GM19193 (cell line): ENCODE measurements at regions not wholly inside any gene's neighbourhood (a gene's known extent, or its start where the extent isn't known, plus 50 kb on each side); places are given as distances from the start of the nearest gene placed in this dataset.

ENCODE experiments used
- POLR2A ChIP-seq: IDR thresholded peaks from 4 replicates; pipeline ENCODE4 v1.6.1; 2011; ENCODE audit not compliant: insufficient read depth, insufficient read length; ENCODE audit errors: extremely low read depth

DNA sequence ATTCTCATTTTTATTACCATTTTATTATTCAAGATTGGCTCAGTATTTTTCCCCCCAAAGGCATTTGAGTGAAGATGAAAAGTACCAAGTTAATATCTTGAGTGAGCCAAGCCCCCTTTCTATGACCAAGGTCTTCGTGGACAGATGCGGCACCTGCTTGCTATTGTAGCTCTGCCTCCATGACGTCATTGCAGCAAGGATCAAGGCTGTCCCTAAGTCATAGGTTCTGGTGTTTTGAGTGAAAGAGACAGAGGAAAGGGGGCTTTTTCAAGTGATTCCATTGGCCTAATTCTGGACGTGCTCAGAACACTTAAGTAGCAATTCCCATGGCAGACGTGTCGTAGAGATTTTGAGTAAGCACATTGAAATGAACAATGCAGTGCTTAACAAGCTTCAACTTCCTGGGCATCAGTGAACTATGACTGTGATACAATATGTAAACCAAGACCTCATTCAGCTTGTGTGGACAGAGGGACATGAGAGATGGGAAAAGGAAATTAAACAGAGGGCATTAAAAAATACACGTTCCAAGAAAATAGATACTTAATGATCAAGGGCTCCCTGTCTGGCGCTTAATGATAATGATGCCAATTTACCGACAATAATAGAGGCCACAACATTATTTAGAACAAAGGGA lies 248.7 kb upstream of the NPVF start:
- TF ChIP-seq POLR2A, result no peak

DNA sequence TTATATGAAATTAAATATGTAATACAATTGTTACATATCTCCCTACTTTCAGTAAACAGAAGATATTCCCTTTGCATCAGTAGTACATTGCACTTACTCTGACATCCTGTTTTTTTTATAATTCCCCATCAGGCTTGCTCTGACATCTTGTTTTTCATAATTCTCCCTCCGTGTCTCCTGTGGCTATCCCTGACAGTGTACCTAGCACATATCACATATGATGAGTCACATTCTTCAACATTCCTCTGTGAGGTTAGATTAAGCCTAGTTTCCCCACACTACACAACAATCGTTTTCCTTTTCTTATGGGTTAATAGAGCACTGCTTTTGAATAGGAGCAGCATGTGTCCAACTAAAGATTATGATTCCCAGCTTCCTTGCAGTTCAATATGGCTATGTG lies 250.6 kb upstream of the NPVF start:
- TF ChIP-seq POLR2A, result no peak

GRCh38 chr7:25481891-25482290 lies 253.6 kb upstream of the NPVF start:
- no peak for TF ChIP-seq POLR2A

GRCh38 chr7:25482631-25483030 lies 254.3 kb upstream of the NPVF start:
- no peak for TF ChIP-seq POLR2A

- TF ChIP-seq POLR2A, result no peak
Measured at GRCh38 chr7:25485026-25485425, 256.7 kb upstream of the NPVF start.

- TF ChIP-seq POLR2A, result no peak
Measured at GRCh38 chr7:25486656-25487055, 258.4 kb upstream of the NPVF start.

- TF ChIP-seq POLR2A, result no peak
Measured at GRCh38 chr7:25493805-25494366, 265.6 kb upstream of the NPVF start.

- no peak for TF ChIP-seq POLR2A
Measured at GRCh38 chr7:25494896-25495295, 266.6 kb upstream of the NPVF start.

- TF ChIP-seq POLR2A, result no peak
Measured at GRCh38 chr7:25495342-25496250, 267.3 kb upstream of the NPVF start.

DNA sequence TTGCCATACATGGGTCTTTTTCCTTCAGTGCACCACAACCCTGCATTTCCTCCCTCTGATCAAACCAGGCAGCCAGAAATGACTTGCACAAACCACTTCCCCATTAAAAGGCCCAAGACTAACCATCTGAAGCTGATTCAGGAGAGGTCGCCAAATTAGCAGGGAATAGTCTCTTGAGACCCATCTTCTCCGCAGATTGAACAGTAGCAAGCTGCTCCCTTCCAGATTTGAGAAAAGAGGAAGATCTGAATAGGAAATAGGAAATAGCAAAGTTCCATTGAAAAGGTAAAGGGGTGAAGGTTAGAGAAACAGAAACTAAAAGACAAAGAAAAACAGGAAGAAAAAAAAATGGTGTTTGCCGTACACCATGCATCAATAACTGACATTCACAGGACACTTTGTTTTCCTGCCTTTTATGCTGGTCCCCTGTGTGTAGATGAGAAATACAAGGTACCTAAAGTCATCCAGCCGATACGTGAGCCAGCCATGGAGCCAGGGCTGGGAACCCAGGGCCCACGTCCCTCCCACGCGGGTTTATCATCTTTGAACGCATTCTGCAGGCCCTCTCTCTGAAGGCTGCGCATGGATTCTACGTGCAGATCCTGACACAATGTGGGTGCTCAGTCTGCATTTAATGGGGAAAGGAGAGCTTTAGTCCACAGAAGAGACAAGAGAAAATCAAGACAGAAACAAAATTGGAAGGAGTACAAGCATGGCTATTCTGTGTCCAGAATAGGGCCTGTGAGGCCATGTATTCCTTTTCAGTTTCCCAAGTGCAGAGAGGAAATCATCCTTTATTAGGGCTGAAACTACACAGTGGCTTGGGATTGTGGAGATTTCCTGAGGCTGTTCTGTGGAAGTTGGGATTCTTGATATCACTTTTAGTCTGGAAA lies 268.4 kb upstream of the NPVF start:
- TF ChIP-seq POLR2A, result no peak

GRCh38 chr7:25500393-25500921 lies 272.2 kb upstream of the NPVF start:
- no peak for TF ChIP-seq POLR2A

DNA sequence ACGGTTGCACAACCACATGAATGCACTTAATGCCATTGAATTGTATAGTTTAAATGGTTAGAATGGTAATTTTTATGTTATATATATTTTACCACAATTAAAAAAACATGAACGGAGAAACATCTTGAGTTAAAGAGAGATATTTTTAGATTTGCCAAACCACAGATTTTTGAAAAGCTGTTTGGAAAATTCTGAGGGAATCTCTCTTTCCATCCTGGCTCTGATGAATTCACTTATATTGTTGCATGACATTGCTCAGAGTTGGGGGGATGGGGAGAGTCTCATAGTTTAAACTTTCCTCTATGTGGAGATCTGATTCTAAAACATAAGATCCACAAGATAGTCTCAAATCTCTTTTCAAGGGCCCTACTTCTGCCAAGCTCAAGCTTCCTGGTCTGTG lies 275.0 kb upstream of the NPVF start:
- TF ChIP-seq POLR2A, result no peak

DNA sequence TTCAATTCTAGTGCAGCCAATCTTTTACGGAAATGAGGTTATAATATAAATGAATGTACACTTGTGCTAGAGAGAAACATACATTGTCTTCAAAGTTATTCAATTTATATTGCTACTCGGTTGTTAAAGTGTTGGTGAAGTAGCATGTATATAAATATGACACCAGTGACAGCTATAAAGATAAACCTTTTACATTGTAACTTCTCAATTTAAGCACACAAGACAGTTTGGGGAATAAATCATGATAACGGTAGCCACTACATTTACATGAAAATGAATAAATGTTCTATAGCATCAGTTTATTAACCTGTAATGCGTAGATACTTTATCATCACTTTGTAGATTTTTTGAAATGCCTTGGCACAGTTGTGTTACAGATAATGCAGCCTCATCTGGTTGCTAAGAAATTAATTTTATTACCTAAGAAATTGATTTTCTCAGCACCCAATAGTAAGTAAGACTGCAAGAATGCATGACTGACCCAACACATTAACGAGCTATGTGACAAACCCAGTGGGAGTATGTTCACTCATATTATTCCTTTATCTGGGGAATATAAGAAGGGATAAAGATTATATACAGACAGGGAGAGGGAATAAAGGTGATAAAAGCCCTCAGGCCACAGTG lies 283.9 kb upstream of the NPVF start:
- TF ChIP-seq POLR2A, result no peak

DNA sequence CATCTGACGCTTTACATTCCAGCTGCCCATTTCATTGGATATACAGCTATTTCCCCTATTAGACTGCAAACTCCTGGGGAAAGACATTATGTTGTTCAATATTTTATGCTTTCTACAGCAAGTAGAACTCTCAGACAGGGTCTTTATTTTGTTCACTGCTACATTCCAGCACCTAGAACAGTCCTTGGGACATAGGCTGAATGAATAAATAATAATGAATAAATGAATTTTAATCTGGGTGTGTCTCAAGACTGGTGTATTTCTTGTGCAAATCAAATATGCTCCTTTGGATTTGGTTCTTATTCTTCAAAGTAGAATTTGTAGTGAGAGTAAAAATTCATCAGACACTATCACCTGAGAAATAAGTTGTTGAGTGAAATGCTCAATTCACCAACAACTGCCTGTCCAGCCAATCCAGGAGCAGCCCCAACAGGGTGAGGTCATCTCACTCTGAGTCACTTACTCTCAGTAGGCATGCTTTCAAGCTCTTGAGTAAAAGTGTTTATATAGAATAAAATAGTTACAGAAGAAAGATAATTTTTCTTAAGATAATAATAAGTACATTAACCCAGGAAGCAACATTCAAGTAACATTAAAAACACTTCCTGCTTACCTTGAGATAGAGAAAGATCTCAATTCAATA lies 287.5 kb upstream of the NPVF start:
- TF ChIP-seq POLR2A, result no peak
